Stimulated activated CD8-positive, alpha-beta memory T cell treated with anti-CD3 and anti-CD28 coated beads, Interleukin-15, amount 100 ng/mL, for 48 hours (primary cell): ENCODE measurements at regions not wholly inside any gene's neighbourhood (a gene's known extent, or its start where the extent isn't known, plus 50 kb on each side); places are given as distances from the start of the nearest gene placed in this dataset.
"Not testable (repeated sequence)": the region's sequence is repeated elsewhere in the genome, so short reads cannot be mapped to it uniquely, and the experiment has no call there.

Source experiments
- DNase-seq, 2 donors: peaks; one replicate each; pipeline ENCODE4 v3.0.0-alpha.2; 2020; ENCODE audit warnings: low read depth in 2 of 2

- DNase-seq: no peak
Observed at GRCh38 chr2:18311420-18312195, 248.8 kb downstream of the RDH14 start.

GRCh38 chr2:18309627-18310026 is 250.8 kb downstream of the RDH14 start:
- no peak for DNase-seq

- no peak for DNase-seq
Observed at GRCh38 chr2:18309188-18309587, 251.3 kb downstream of the RDH14 start.

DNA sequence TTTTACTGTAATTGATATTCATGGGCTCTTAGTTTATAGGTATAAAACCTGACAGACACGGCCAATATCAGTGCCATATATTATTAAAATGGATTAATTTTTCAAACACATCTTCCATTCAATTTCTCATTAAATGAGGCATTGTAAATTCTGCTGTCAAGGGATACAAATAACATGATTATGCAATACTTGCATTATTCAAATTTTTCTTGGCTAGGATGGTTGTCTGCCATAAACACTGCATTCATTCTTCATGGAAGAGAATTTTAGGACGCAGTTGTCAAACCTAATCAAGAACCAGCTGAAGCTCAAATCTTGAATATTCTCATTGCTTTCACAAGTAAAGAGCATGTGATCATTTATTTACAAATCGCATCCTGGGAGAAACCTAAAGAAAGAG is 255.6 kb downstream of the RDH14 start:
- no peak for DNase-seq

DNA sequence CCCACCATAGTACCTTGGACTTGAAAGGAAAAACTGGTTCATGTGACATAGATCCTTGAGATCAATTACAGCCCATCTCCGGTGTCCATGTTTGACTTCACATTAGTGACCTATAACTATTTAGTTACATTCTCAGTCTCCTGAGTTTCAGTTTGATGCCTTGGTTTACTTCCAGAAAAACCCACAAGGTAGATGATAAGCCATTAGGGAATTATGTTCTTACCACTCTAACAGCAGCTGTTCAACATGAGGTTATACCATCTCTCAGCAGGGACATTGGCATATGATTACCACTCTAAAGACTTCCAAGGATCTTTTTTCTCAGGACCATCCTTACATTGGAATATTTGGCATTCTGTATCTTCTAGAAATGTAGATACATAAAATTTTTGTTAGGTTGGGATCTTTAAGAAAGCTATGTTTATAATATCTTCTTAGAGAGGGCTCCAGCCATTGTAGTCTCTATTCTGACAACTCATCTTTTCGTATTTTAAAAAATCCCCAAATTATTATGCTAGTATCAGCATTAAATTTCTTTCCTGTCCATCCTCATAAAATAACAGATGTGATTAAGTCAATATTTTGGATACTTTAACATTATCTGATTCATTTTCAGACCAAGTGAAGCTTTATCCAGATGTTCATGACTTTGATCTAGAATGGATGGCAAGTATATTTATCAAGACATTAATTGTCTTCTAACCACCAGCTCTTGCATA is 258.9 kb downstream of the RDH14 start:
- DNase-seq: no peak

DNA sequence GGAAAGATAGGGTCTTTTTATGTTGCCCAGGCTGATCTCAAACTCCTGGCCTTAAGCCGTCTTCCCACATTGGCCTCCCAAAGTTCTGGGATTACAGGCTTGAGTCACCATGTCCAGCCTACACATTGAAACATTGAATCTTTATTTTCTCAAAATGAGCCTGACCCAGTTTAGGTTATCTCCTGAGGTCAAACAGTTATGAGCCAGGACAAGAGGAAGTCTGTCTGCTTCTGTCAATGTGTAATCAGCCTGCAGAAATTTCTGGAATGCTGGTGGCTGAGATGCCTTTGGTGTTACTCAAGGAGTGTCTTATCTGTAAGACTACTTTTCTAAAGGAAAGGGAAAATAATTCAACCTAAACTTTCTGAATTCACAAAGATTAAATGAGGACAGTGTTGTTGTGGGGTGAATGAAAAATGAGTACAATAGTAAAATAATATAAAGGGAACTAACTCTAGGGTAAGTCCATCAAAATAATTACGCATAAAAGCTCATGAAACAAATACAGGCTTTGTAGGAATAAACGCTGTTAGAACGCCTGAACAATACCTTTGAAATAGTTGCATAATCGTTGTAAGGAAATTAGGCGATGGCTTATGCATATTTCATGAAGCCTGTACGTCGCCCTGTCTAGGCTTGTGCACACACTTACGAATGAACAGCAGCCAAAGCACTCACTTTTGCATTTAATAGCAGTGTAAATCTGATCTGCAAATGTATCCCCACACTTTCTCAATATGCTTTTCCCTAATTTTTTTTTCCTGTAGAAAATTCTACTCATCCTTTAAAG is 260.8 kb downstream of the RDH14 start:
- DNase-seq: no peak

- DNase-seq: no peak
Observed at GRCh38 chr2:18297534-18298058, 262.9 kb downstream of the RDH14 start.

GRCh38 chr2:18290386-18290785 is 270.1 kb downstream of the RDH14 start:
- DNase-seq: no peak

DNA sequence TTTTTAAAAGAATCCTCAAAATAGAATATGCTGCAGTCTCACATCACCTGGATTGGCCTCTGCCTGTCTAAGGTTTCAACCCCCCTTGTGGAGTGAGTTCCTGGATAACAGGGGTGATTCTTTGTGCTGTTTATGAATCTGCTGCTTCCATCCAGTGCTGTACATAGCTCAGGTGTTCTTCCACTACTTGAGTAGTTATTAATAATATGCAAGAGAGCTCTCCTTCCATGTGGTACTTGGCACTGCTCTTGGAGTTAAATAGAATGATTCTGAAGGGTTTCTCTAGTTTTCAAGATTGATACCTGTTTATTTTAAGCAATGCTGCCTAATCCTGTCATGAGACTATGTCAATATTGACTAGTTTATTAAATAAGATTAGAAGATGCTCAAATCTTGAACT is 273.6 kb downstream of the RDH14 start:
- no peak for DNase-seq

- no peak for DNase-seq
Observed at GRCh38 chr2:18284331-18284730, 276.1 kb downstream of the RDH14 start.

- DNase-seq: no peak
Observed at GRCh38 chr2:18282026-18282425, 278.4 kb downstream of the RDH14 start.

- DNase-seq: no peak
Observed at GRCh38 chr2:18276583-18277075, 283.8 kb downstream of the RDH14 start.

- DNase-seq: no peak
Observed at GRCh38 chr2:18273205-18273604, 287.2 kb downstream of the RDH14 start.

GRCh38 chr2:18272148-18272494 is 288.3 kb downstream of the RDH14 start:
- DNase-seq: no peak

GRCh38 chr2:18271370-18272147 is 288.9 kb downstream of the RDH14 start:
- DNase-seq: no peak

- DNase-seq: no peak
Observed at GRCh38 chr2:18268400-18268799, 292.1 kb downstream of the RDH14 start.

GRCh38 chr2:18267501-18267900 is 293.0 kb downstream of the RDH14 start:
- DNase-seq: no peak

GRCh38 chr2:18266699-18267098 is 293.8 kb downstream of the RDH14 start:
- DNase-seq: not testable (repeated sequence)

DNA sequence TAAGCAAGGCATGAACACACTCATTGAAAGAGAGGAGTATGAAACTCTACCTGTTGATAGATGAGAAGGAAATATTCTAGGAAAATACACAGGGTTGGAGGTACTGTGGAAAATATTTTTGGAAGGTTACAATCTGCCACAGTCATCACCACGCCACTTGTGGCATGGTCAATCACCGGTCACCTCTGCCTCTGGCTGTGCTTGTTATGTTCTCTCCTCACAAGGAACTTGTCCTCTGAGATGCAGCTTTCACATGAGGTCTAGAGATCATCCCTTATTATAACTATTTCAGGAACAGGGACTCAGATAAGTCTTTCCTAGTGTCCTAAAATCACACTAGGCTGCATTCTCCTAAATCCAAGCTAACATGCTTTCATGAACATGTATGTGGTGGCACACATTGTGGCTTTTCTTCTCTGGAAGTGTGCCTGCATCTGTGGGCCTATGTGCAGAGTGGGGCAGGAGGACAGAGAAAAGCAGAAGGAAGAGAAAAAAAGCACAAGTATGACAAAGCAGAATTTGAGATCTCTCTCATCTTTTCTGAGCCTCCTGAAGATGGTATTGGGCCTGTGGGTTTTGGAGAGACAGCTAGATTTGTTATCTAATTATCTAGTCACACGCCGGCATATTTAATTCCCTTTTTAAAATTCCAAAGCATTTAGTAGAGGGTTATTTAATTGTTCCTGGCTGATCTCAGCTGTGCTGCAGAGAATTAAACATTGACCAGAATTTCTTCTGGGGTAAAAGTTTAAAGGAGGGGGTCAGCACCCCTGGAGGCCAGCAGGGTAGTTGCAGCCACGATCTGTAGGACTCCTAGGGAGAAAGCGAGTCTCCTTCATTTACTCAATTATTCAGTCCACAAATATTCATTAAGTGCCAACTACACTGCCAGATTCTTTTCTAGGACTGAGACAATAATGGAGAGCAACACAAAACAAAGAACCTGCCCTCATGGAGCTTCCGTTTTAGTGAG is 294.6 kb downstream of the RDH14 start:
- no peak for DNase-seq

- no peak for DNase-seq
Observed at GRCh38 chr2:18262601-18263000, 297.9 kb downstream of the RDH14 start.
